HUES6 (cell line): ENCODE measurements at regions not wholly inside any gene's neighbourhood (a gene's known extent, or its start where the extent isn't known, plus 50 kb on each side); places are given as distances from the start of the nearest gene placed in this dataset.

Experiments
- H3K27ac ChIP-seq: 2 replicates; pipeline ENCODE4 v1.7.0; 2013; ENCODE audit warnings: low read depth, mild to moderate bottlenecking, low read length, inconsistent platforms
- H3K27me3 ChIP-seq: 2 replicates; pipeline ENCODE4 v1.6.1; 2013; ENCODE audit warnings: low read length; ENCODE audit not compliant: control insufficient read depth, insufficient read depth
- H3K36me3 ChIP-seq: 2 replicates; pipeline ENCODE4 v1.6.1; 2013; ENCODE audit warnings: low read length; ENCODE audit not compliant: control insufficient read depth, insufficient read depth
- H3K4me1 ChIP-seq: 2 replicates; pipeline ENCODE4 v1.6.1; 2013; ENCODE audit warnings: low read length; ENCODE audit not compliant: control insufficient read depth, insufficient read depth
- H3K4me3 ChIP-seq: 2 replicates; pipeline ENCODE4 v1.5.1; 2013; ENCODE audit warnings: low read depth, low read length
- H3K9ac ChIP-seq: one replicate; pipeline ENCODE4 v1.6.1; 2013; ENCODE audit warnings: mild to moderate bottlenecking, low read length
- H3K9me3 ChIP-seq: 2 replicates; pipeline ENCODE4 v1.6.1; 2013; ENCODE audit warnings: low read depth, low read length; ENCODE audit not compliant: control insufficient read depth, insufficient read depth

DNA sequence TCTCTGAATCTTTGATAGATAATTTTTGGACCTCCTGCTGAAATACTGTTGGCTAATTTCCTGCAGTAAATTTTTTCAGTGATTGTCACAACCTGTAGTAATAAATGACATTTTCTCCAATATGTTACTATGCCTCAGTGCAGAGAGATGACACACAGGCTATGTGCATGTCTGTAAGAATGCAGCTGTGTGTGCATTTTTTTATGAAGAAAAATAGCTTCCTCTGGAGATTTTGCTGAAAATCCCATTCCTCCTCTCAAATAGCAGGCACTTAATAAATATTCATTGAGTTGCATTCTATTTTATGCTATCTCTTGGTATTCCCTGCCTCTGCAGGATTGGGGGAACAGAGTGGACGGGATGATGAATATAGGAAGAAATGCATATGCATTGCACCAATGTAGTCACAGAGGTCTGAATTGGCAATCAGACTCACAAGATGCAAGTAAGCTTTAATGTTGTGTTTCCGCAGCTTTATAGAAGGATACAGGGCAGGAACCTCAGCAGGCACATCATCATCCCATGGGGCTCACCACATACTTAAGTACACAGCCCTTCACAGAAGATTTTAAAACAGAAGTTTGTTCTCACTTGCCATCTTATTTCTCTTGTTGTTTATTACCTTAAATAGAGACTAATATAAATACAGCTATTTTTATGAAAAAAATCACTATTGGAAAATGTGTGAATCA lies 474.7 kb downstream of the EPM2A start:
- Histone ChIP-seq H3K36me3 (no peaks in the 10 kb centered on the region), H3K27me3 (no peaks in the 10 kb centered on the region), H3K9ac (no peak overlapping the region), H3K4me1 (no peaks in the 10 kb centered on the region), H3K9me3 (no peaks in the 10 kb centered on the region), H3K27ac (no peak overlapping the region), H3K4me3 (no peak overlapping the region)

GRCh38 chr6:145261758-145262157 lies 473.6 kb downstream of the EPM2A start:
- no peaks in the 10 kb centered on the region for H3K36me3 ChIP-seq
- H3K4me1 ChIP-seq: no peaks in the 10 kb centered on the region
- H3K4me3 ChIP-seq: no peak overlapping the region
- no peaks in the 10 kb centered on the region for H3K27me3 ChIP-seq
- H3K9me3 ChIP-seq: no peaks in the 10 kb centered on the region
- H3K9ac ChIP-seq: no peak overlapping the region
- no peak overlapping the region for H3K27ac ChIP-seq

- Histone ChIP-seq H3K4me1 (no peaks in the 10 kb centered on the region), H3K27ac (no peak overlapping the region), H3K36me3 (no peaks in the 10 kb centered on the region), H3K9me3 (no peaks in the 10 kb centered on the region), H3K9ac (no peak overlapping the region), H3K27me3 (no peaks in the 10 kb centered on the region), H3K4me3 (no peak overlapping the region)
Observed at GRCh38 chr6:145262771-145263170, 472.5 kb downstream of the EPM2A start.

DNA sequence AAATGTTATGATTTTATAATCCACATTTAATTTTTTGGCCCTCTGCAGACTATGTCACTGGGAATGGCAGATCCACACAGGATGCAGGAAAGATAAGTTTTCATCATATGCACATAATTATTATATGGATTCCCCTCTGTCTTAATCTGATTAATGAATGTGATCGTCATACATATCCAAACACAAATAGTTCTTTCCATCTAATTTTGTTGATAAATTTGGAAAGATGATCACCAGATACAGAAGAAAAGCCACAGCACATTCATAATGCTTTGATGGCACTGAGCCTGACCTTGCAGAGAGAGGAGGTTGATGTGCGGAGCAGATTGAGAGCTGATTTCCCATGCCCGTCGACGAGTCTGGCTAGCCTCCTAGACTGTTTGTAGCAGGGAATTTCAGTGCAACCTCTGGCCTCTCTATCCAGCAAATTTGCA lies 471.5 kb downstream of the EPM2A start:
- Histone ChIP-seq H3K27me3 (no peaks in the 10 kb centered on the region), H3K27ac (no peak overlapping the region), H3K4me1 (no peaks in the 10 kb centered on the region), H3K9me3 (no peaks in the 10 kb centered on the region), H3K36me3 (no peaks in the 10 kb centered on the region), H3K9ac (no peak overlapping the region), H3K4me3 (no peak overlapping the region)

GRCh38 chr6:145266432-145267075 lies 468.8 kb downstream of the EPM2A start:
- Histone ChIP-seq H3K27me3 (no peaks in the 10 kb centered on the region), H3K36me3 (no peaks in the 10 kb centered on the region), H3K4me1 (no peaks in the 10 kb centered on the region), H3K4me3 (no peak overlapping the region), H3K27ac (no peak overlapping the region), H3K9me3 (no peaks in the 10 kb centered on the region), H3K9ac (no peak overlapping the region)

GRCh38 chr6:145267076-145267867 lies 468.0 kb downstream of the EPM2A start:
- Histone ChIP-seq H3K9ac (no peak overlapping the region), H3K9me3 (no peaks in the 10 kb centered on the region), H3K4me3 (no peak overlapping the region), H3K36me3 (no peaks in the 10 kb centered on the region), H3K27ac (no peak overlapping the region), H3K27me3 (no peaks in the 10 kb centered on the region), H3K4me1 (no peaks in the 10 kb centered on the region)

DNA sequence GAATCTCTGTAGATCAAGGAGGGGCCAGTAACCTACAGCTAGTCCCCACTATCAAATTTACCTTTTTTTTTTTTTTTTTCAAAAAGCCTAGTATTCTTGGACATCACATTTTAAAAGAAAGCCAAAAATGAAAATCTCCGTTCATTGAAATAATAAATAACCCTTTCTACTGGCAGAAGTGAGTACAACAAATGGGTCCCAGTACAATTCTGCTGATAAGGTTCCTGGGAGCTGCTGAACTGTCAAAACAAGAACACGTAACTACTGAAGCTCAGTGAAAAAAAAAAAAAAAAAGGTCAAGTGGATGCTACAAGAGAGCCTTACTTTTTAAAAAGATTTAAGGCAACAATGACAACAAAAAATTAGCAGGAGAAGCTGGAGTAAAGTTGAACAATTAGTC lies 464.9 kb downstream of the EPM2A start:
- no peaks in the 10 kb centered on the region for H3K9me3 ChIP-seq
- no peaks in the 10 kb centered on the region for H3K4me1 ChIP-seq
- H3K9ac ChIP-seq: no peak overlapping the region
- H3K4me3 ChIP-seq: no peak overlapping the region
- no peaks in the 10 kb centered on the region for H3K36me3 ChIP-seq
- H3K27ac ChIP-seq: no peak overlapping the region
- H3K27me3 ChIP-seq: no peaks in the 10 kb centered on the region

DNA sequence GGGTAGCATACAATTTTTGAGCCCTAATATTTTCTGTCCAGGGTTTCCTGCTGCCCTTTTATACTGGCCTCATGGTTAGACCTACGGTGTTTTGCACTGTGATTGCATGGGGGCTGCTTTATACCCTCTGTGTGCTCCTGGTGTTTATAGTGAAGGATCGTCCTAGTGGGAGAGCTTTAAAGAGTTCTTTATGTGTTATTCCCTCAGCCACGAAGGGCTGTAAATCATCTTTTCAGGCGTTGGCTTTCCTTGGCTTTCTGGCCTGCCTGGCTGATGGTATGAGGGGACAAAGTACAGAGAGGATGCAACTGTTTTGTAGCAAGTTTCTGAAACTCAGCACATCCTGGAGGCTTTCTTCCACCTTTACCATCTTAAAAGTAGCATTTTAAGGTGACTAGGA lies 464.3 kb downstream of the EPM2A start:
- Histone ChIP-seq H3K36me3 (no peaks in the 10 kb centered on the region), H3K27me3 (no peaks in the 10 kb centered on the region), H3K4me1 (no peaks in the 10 kb centered on the region), H3K27ac (no peak overlapping the region), H3K4me3 (no peak overlapping the region), H3K9ac (no peak overlapping the region), H3K9me3 (no peaks in the 10 kb centered on the region)

- H3K9ac ChIP-seq: no peak overlapping the region
- no peaks in the 10 kb centered on the region for H3K4me1 ChIP-seq
- H3K27ac ChIP-seq: no peak overlapping the region
- no peaks in the 10 kb centered on the region for H3K9me3 ChIP-seq
- no peaks in the 10 kb centered on the region for H3K36me3 ChIP-seq
- H3K27me3 ChIP-seq: no peaks in the 10 kb centered on the region
- H3K4me3 ChIP-seq: no peak overlapping the region
Observed at GRCh38 chr6:145271577-145271976, 463.7 kb downstream of the EPM2A start.

- Histone ChIP-seq H3K36me3 (no peaks in the 10 kb centered on the region), H3K27me3 (no peaks in the 10 kb centered on the region), H3K4me1 (no peaks in the 10 kb centered on the region), H3K9me3 (no peaks in the 10 kb centered on the region), H3K27ac (no peak overlapping the region), H3K4me3 (no peak overlapping the region), H3K9ac (no peak overlapping the region)
Observed at GRCh38 chr6:145272246-145272645, 463.1 kb downstream of the EPM2A start.

DNA sequence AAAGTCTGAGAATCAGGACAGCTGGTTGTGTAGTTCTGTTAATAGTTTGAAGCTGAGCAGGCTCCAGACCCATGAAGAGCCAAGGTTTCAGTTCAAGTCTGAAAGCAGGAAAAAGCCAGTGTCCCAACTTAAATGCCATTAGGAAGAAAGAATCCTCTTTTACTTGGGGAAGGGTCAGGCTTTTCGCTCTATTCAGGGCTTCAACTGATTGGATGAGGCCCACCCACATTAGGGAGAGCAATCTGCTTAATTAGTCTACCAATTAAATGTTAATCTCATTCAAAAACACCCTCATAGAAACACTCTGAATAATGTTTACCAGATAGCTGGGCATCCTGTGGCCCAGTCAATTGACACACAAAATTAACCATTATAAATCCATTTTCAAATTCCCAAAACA lies 462.2 kb downstream of the EPM2A start:
- H3K36me3 ChIP-seq: no peaks in the 10 kb centered on the region
- H3K27ac ChIP-seq: no peak overlapping the region
- H3K4me1 ChIP-seq: no peaks in the 10 kb centered on the region
- H3K9ac ChIP-seq: no peak overlapping the region
- H3K9me3 ChIP-seq: no peaks in the 10 kb centered on the region
- H3K27me3 ChIP-seq: no peaks in the 10 kb centered on the region
- H3K4me3 ChIP-seq: no peak overlapping the region
